Muscle layer of duodenum (tissue), 2 donors: ENCODE measurements at regions not wholly inside any gene's neighbourhood (a gene's known extent, or its start where the extent isn't known, plus 50 kb on each side); places are given as distances from the start of the nearest gene placed in this dataset.

Experiments used
- H3K27ac ChIP-seq: one replicate; pipeline ENCODE4 v1.7.0; 2013; ENCODE audit warnings: mild to moderate bottlenecking, low read length
- H3K27me3 ChIP-seq: one replicate; pipeline ENCODE4 v1.7.0; 2013; ENCODE audit warnings: low read depth, mild to moderate bottlenecking, control low read depth, low read length
- H3K36me3 ChIP-seq, 2 donors: one replicate each; pipeline ENCODE4 v1.7.0; 2013; ENCODE audit warnings: low read length in 2 of 2, control low read depth in 1 of 2, mild to moderate bottlenecking in 1 of 2; ENCODE audit not compliant: insufficient read depth in 2 of 2, control insufficient read depth in 1 of 2
- H3K4me1 ChIP-seq, 2 donors: one replicate each; pipeline ENCODE4 v1.7.0; 2013; ENCODE audit warnings: low read length in 2 of 2, mild to moderate bottlenecking in 2 of 2, control low read depth in 1 of 2, moderate library complexity in 1 of 2; ENCODE audit not compliant: insufficient read depth in 2 of 2, control insufficient read depth in 1 of 2
- H3K4me3 ChIP-seq, 2 donors: one replicate each; pipeline ENCODE4 v1.7.0; 2013; ENCODE audit warnings: low read length in 2 of 2, low read depth in 1 of 2, mild to moderate bottlenecking in 1 of 2
- H3K9me3 ChIP-seq, 2 donors: one replicate each; pipeline ENCODE4 v1.7.0; 2013; ENCODE audit warnings: low read length in 2 of 2, control low read depth in 1 of 2, mild to moderate bottlenecking in 1 of 2; ENCODE audit not compliant: control insufficient read depth in 1 of 2
- donor health status: healthy.

DNA sequence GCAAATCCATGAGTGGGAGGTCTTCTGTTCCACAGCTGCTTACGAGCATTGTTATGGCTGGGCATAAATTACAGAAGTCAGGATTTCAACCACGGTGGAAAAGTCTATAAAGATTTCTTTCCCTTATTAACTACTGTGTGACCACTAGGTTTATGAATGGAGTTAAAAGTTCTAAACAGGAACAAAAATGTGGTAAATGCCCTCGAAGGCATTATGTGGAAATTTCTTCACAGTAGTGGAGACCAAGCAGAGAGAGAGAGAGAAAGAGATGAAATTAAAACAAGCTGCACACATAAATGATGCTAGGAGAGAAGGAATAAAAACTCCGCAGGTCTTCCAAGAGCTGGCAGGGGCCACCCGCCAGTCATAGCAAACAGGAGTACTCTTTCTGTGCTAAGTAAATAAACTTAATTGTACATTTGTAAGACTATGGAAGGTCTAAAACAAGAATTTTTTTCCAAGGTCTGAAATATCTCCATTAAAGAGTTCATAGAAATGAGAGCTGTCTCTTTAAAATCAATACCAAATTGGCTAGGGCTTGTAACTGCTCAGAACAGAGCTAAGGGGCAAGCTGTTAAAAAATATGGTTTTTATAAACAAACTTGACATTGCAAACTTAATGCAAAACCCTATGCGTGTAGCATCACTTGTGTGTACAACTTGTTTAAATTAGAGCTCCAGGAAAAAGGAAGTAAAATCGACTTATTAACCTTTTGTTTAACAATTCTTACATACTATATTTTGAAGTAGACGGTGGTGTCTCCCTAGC lies 438.2 kb downstream of the MEIS1 start:
- no peak overlapping the region for H3K4me3 ChIP-seq
- no peaks in the 10 kb centered on the region for H3K36me3 ChIP-seq
- no peaks in the 10 kb centered on the region for H3K9me3 ChIP-seq
- no peaks in the 10 kb centered on the region for H3K4me1 ChIP-seq
- no peaks in the 10 kb centered on the region for H3K27me3 ChIP-seq
- H3K27ac ChIP-seq = no peak overlapping the region

GRCh38 chr2:66874411-66874810 lies 439.5 kb downstream of the MEIS1 start:
- H3K36me3 ChIP-seq = no peaks in the 10 kb centered on the region
- H3K4me3 ChIP-seq = no peak overlapping the region
- no peaks in the 10 kb centered on the region for H3K4me1 ChIP-seq
- no peaks in the 10 kb centered on the region for H3K27me3 ChIP-seq
- no peaks in the 10 kb centered on the region for H3K9me3 ChIP-seq
- H3K27ac ChIP-seq = no peak overlapping the region

DNA sequence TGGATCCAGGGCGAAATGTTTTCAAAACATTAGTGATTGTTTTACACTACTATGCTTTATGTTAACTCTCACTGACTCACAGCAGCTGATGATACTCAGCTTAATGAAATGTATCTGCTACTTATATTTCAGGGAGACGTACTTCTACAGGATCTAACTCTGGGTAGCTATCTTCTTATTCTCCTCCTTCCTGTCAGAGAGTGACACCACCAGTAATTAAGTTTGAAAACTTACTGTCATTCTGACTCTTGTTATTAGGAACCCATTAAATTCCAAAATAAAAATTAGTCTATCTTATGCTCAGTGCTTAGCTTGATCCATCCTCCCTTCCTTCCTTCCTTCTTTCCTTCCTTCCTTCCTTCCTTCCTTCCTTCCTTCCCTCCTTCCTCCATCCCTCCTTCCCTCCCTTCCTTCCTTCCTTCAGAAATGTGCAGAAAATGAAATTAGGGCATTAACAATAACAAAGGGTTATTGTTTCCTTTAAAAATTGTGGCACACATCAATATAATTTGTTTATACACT lies 441.1 kb downstream of the MEIS1 start:
- Histone ChIP-seq H3K36me3 (no peaks in the 10 kb centered on the region), H3K27me3 (no peaks in the 10 kb centered on the region), H3K9me3 (no peaks in the 10 kb centered on the region), H3K4me3 (no peak overlapping the region), H3K27ac (no peak overlapping the region), H3K4me1 (no peaks in the 10 kb centered on the region)

DNA sequence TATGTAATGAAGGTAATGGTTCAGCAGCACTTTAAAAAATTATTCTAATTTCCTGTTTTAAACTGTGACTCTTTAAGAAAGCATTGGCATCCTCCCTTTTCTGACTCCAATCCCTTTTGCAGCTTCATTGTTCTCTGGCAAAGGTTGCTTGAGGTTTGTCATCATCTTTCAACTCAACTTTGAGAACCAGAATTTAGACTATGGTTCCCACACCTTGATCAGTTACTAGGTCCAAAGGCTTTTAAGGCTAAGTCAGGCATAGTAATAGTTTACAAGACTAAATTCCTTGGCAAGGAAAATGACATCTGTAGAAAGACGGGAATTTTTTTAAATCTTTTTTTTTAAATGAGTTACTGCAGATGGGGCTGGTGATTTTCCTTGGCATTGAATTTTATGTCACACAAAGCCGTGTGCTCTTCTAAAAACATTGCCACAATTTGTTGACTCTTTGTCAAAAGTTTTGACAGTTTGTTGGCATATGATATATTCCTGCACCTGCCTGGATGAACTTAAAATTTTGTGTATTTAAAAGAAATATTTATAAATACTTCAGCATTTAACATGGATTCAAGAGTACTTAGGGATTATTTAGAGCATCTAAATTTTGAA lies 451.0 kb downstream of the MEIS1 start:
- Histone ChIP-seq H3K27ac (peak overlapping the region; percentile 6), H3K4me1 (peaks cover 0 to 4% of the 10 kb centered on the region in 2 donors), H3K9me3 (no peaks in the 10 kb centered on the region), H3K4me3 (no peak overlapping the region), H3K36me3 (no peaks in the 10 kb centered on the region), H3K27me3 (no peaks in the 10 kb centered on the region)

GRCh38 chr2:66888246-66888645 lies 453.3 kb downstream of the MEIS1 start:
- H3K27ac ChIP-seq = peak overlapping the region; percentile 53
- H3K4me1 ChIP-seq = peaks cover 0 to 4% of the 10 kb centered on the region in 2 donors
- no peaks in the 10 kb centered on the region for H3K9me3 ChIP-seq
- no peak overlapping the region for H3K4me3 ChIP-seq
- H3K27me3 ChIP-seq = no peaks in the 10 kb centered on the region
- H3K36me3 ChIP-seq = no peaks in the 10 kb centered on the region

- no peaks in the 10 kb centered on the region for H3K9me3 ChIP-seq
- no peaks in the 10 kb centered on the region for H3K36me3 ChIP-seq
- peaks cover 0 to 4% of the 10 kb centered on the region in 2 donors for H3K4me1 ChIP-seq
- H3K27me3 ChIP-seq = no peaks in the 10 kb centered on the region
- peak overlapping the region; percentile 65 for H3K27ac ChIP-seq
- H3K4me3 ChIP-seq = peak overlapping the region in 1 of 2 donors; percentile 5
Observed at GRCh38 chr2:66888791-66889631, 454.1 kb downstream of the MEIS1 start.

DNA sequence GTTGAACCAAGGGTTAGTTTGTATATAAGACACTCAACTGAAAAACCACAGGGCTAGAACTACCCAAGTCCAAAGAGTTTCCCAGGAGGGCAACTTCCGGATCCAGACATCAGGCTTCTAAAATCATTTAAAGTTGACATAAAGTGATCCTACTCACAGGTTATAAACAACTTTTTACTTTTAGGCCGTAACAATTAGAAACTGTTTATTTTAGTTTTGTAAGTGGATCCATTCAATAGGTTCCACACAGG lies 454.6 kb downstream of the MEIS1 start:
- Histone ChIP-seq H3K27ac (peak overlapping the region; percentile 65), H3K27me3 (no peaks in the 10 kb centered on the region), H3K4me1 (peaks cover 0 to 4% of the 10 kb centered on the region in 2 donors), H3K36me3 (no peaks in the 10 kb centered on the region), H3K9me3 (no peaks in the 10 kb centered on the region), H3K4me3 (peak overlapping the region in 1 of 2 donors; percentile 5)

- H3K4me1 ChIP-seq = peaks cover 0 to 4% of the 10 kb centered on the region in 2 donors
- no peaks in the 10 kb centered on the region for H3K27me3 ChIP-seq
- no peak overlapping the region for H3K27ac ChIP-seq
- H3K4me3 ChIP-seq = no peak overlapping the region
- H3K9me3 ChIP-seq = no peaks in the 10 kb centered on the region
- H3K36me3 ChIP-seq = no peaks in the 10 kb centered on the region
Observed at GRCh38 chr2:66890166-66890742, 455.3 kb downstream of the MEIS1 start.

- H3K27ac ChIP-seq = no peak overlapping the region
- H3K4me1 ChIP-seq = peaks cover 0 to 4% of the 10 kb centered on the region in 2 donors
- H3K4me3 ChIP-seq = no peak overlapping the region
- no peaks in the 10 kb centered on the region for H3K27me3 ChIP-seq
- H3K9me3 ChIP-seq = no peaks in the 10 kb centered on the region
- H3K36me3 ChIP-seq = no peaks in the 10 kb centered on the region
Observed at GRCh38 chr2:66895206-66895605, 460.3 kb downstream of the MEIS1 start.

DNA sequence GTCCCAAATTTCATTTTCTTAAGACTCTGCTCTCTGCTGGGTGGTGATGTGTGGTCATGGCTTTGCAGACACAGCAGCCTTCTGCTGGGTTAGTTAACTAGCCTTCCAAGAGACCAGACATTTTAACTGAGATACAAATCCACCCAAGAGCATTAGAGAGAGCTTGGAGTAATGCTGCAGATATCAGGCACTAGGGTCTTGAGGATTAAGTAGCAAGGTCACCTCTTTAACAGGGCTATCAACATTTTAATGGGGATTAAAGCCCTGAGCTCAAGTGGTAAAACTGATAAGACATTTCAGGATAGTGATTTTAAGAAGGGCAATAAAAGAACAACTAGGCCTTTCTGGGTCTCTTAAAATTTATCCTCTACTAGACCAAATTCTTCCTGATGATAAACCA lies 461.2 kb downstream of the MEIS1 start:
- Histone ChIP-seq H3K4me1 (peaks cover 0 to 4% of the 10 kb centered on the region in 2 donors), H3K27me3 (no peaks in the 10 kb centered on the region), H3K36me3 (no peaks in the 10 kb centered on the region), H3K9me3 (no peaks in the 10 kb centered on the region), H3K4me3 (no peak overlapping the region), H3K27ac (no peak overlapping the region)

- H3K9me3 ChIP-seq = no peaks in the 10 kb centered on the region
- H3K36me3 ChIP-seq = no peaks in the 10 kb centered on the region
- no peaks in the 10 kb centered on the region for H3K27me3 ChIP-seq
- H3K4me3 ChIP-seq = no peak overlapping the region
- peak overlapping the region; percentile 34 for H3K27ac ChIP-seq
- H3K4me1 ChIP-seq = peaks cover 0 to 4% of the 10 kb centered on the region in 2 donors
Observed at GRCh38 chr2:66897181-66897580, 462.3 kb downstream of the MEIS1 start.
